ENCODE measurements at regions not wholly inside any gene's neighbourhood (a gene's known extent, or its start where the extent isn't known, plus 50 kb on each side); places are given as distances from the start of the nearest gene placed in this dataset.

DNA sequence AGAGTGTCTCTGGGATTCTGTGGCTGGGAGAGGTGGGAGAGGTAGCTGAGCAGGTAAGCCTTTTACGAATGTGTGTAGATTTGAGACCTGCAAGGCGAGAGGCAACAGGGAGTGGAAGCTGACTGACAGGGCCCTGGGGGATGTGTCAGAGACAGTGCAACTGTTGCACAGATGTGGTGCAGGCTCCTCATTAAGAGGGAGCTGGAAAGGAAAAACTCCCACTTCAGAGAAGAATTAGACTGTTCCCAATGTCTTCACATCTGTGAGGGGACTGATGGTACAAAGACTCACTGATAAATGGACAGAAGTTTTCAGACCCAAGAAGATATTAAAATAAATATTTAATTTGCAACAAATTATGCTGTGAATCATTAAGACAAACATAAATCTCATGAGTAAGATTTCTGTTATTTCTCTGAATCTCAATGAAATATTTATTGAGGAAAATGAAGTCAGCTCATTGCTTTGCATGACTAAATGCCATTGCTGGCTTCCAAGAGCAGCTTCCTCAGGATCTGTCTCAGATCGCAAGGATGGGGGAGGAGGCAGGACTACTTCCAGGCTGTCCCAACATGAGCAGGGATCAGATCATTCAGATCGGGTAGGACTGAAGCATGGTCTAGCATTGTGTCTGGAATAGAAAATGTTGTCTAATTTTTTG is 127.3 kb upstream of the ROPN1 start:
- no peak for TF ChIP-seq EP300 (IDR thresholded peaks at IDR 0.05)
- TF ChIP-seq, protein P1, sequence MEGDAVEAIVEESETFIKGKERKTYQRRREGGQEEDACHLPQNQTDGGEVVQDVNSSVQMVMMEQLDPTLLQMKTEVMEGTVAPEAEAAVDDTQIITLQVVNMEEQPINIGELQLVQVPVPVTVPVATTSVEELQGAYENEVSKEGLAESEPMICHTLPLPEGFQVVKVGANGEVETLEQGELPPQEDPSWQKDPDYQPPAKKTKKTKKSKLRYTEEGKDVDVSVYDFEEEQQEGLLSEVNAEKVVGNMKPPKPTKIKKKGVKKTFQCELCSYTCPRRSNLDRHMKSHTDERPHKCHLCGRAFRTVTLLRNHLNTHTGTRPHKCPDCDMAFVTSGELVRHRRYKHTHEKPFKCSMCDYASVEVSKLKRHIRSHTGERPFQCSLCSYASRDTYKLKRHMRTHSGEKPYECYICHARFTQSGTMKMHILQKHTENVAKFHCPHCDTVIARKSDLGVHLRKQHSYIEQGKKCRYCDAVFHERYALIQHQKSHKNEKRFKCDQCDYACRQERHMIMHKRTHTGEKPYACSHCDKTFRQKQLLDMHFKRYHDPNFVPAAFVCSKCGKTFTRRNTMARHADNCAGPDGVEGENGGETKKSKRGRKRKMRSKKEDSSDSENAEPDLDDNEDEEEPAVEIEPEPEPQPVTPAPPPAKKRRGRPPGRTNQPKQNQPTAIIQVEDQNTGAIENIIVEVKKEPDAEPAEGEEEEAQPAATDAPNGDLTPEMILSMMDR (IDR thresholded peaks at IDR 0.05), result no peak
- peak in 1 of 3 donors; percentile 67 for TF ChIP-seq POLR2AphosphoS5 (IDR thresholded peaks at IDR 0.05)

All from stomach (tissue), 4 donors.